ENCODE measurements at regions not wholly inside any gene's neighbourhood (a gene's known extent, or its start where the extent isn't known, plus 50 kb on each side); places are given as distances from the start of the nearest gene placed in this dataset.
A peak's percentile ranks its signal among the peaks of the same experiment; 100 is the strongest.

DNA sequence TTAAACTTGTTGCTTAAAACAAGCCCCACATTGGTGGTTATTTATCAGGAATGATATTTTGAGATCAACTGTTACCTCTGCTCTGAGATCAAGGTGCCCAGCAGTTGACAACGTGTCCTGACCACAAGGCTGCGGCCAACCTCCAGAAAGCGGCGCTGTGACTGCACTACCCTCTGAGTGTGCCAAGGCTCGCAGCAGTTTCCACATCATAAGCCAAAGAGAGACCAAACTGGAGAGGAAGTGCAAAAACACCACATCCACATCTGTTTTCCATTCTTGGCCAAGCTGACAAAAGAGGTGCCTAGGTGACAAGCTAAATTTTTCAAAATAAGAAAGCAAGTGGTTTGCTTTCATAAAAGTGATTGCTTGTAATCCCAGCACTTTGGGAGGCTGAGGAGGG is 410.8 kb upstream of the POU3F3 start:
- H3K27ac ChIP-seq: no peak overlapping the region

GRCh38 chr2:104444392-104444791 is 409.5 kb upstream of the POU3F3 start:
- H3K27ac ChIP-seq: no peak overlapping the region
- H3K27me3 ChIP-seq (ENCODE audit: low read depth): no peaks in the 10 kb centered on the region
- H3K36me3 ChIP-seq: no peaks in the 10 kb centered on the region
- DNase-seq (no peak), ATAC-seq (no peak)
- H3K9me3 ChIP-seq: no peaks in the 10 kb centered on the region
- no peaks in the 10 kb centered on the region for H3K4me1 ChIP-seq
- H3K4me3 ChIP-seq: no peak overlapping the region
- intact Hi-C loops (cut with DNase I): no loop called here
- TF ChIP-seq, protein P1, sequence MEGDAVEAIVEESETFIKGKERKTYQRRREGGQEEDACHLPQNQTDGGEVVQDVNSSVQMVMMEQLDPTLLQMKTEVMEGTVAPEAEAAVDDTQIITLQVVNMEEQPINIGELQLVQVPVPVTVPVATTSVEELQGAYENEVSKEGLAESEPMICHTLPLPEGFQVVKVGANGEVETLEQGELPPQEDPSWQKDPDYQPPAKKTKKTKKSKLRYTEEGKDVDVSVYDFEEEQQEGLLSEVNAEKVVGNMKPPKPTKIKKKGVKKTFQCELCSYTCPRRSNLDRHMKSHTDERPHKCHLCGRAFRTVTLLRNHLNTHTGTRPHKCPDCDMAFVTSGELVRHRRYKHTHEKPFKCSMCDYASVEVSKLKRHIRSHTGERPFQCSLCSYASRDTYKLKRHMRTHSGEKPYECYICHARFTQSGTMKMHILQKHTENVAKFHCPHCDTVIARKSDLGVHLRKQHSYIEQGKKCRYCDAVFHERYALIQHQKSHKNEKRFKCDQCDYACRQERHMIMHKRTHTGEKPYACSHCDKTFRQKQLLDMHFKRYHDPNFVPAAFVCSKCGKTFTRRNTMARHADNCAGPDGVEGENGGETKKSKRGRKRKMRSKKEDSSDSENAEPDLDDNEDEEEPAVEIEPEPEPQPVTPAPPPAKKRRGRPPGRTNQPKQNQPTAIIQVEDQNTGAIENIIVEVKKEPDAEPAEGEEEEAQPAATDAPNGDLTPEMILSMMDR (IDR thresholded peaks at IDR 0.05): no peak

More for the DNA sequence above, 410.8 kb upstream of the POU3F3 start:
- ATAC-seq (peak in 1 of 2 donors; percentile 49), DNase-seq (no peak)
- Histone ChIP-seq H3K27me3 (ENCODE audit: low read depth) (no peaks in the 10 kb centered on the region), H3K4me3 (no peak overlapping the region), H3K36me3 (no peaks in the 10 kb centered on the region), H3K9me3 (no peaks in the 10 kb centered on the region), H3K4me1 (no peaks in the 10 kb centered on the region)
- intact Hi-C loops (cut with DNase I): no loop called here
- TF ChIP-seq, protein P1 (IDR thresholded peaks at IDR 0.05): no peak

- no peaks in the 10 kb centered on the region for H3K9me3 ChIP-seq
- ATAC-seq (no peak), DNase-seq (no peak)
- no peaks in the 10 kb centered on the region for H3K4me1 ChIP-seq
- no peaks in the 10 kb centered on the region for H3K36me3 ChIP-seq
- TF ChIP-seq, protein P1 (IDR thresholded peaks at IDR 0.05): no peak
- no peaks in the 10 kb centered on the region for H3K27me3 ChIP-seq (ENCODE audit: low read depth)
- intact Hi-C loops (cut with DNase I): no loop called here
- no peak overlapping the region for H3K4me3 ChIP-seq
- no peak overlapping the region for H3K27ac ChIP-seq
Measured at GRCh38 chr2:104444889-104445288, 409.0 kb upstream of the POU3F3 start.

DNA sequence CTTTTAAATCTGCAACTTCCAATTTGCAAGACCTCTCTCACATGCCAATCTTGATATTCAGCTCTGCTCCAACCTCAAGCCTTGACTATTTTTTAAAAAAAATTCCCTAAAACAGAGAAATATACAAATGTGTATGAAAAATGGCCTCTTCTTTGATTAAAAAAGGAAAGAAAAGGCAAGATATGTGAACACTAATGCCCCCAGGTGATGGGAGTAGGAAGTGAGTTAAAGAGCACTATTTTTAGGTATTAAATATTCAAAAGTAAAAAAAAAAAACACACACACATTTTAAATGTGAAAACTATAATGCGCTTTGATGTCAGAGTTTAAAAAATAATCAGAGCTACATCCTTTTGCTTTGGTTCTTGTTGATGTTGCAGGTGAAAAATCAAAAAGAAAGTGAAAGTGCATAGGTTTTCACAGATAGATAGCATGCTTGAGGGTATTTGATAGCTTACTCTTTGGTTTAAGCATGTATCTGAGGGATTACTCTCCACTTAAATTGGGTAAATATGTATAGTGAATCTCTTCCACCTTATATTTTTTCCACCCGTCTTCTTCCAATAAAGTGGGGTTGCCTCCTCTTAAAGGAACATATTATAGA is 406.0 kb upstream of the POU3F3 start:
- peak overlapping the region; percentile 14 for H3K4me3 ChIP-seq
- no peak for DNase-seq
- TF ChIP-seq, protein P1 (IDR thresholded peaks at IDR 0.05): no peak

DNA sequence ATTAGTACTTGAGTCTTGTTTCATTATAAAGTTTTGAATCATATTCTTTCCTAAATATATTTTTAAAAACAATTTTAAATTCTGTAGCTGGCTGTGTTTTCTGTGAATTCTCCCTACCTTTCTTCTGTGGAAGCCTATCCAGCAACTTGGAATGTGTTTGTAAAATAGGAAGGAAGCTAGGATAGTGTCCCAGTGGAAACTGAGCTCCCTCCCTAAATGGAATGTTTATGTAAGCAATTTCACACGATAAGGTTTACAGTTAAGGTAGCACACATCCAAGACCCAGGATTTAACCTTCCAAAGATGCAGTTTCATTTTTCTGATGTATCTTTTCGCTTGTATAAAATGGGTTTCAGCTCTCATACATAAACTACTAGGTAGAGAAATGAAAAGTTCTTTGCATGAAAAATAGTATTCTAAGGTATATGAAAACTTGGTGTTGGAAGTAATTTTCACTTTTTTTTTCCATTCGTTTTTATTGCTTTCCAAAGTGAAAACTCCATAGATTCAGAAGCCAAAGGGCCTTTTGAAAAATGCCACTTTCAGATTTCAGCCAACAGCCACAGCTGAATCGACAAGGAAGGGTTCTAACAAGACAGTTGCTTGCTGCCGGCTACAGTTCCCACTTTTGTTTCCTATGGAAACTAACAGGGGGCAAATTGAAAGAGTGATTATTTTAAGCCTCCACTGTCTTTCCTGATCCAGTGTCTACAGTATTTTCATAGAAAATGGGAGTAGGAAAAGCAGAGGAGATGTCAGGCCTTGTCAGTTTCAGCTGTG is 405.1 kb upstream of the POU3F3 start:
- TF ChIP-seq, protein P1 (IDR thresholded peaks at IDR 0.05): no peak

More for the DNA sequence above, 406.0 kb upstream of the POU3F3 start:
- no peak for ATAC-seq
- intact Hi-C loops (cut with DNase I): no loop called here
- Histone ChIP-seq H3K27me3 (ENCODE audit: low read depth) (no peaks in the 10 kb centered on the region), H3K4me1 (no peaks in the 10 kb centered on the region), H3K27ac (no peak overlapping the region), H3K9me3 (no peaks in the 10 kb centered on the region), H3K36me3 (no peaks in the 10 kb centered on the region)

More for the DNA sequence above, 405.1 kb upstream of the POU3F3 start:
- Histone ChIP-seq H3K9me3 (no peaks in the 10 kb centered on the region), H3K4me3 (peak overlapping the region; percentile 14), H3K36me3 (no peaks in the 10 kb centered on the region), H3K4me1 (no peaks in the 10 kb centered on the region), H3K27ac (no peak overlapping the region), H3K27me3 (ENCODE audit: low read depth) (no peaks in the 10 kb centered on the region)
- ATAC-seq: no peak
- DNase-seq: no peak
- intact Hi-C loops (cut with DNase I): no loop called here
